ENCODE measurements at regions not wholly inside any gene's neighbourhood (a gene's known extent, or its start where the extent isn't known, plus 50 kb on each side); places are given as distances from the start of the nearest gene placed in this dataset.

DNA sequence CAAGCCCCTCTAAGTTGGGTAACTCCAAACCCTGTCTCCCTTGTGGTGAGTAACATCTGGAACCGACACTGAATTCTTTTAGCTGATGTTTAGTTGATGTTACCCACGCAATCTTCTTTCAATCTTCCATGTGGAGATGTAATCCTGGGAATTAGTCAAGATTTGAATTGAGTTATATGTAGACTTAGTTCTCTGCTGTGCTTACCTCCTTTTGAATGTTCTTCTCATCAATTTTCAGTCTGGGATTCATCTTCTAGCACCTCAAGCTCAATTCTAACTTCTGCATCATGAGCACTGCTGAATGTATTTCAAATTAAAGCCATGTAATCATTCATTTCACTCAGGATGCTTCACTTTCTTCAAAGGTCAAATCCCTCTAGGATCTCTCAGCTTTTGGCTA lies 270.6 kb downstream of the FAM170A start:
- no peaks in the 10 kb centered on the region for H3K4me1 ChIP-seq
- H3K9ac ChIP-seq = no peak overlapping the region
- TF ChIP-seq, protein P1, sequence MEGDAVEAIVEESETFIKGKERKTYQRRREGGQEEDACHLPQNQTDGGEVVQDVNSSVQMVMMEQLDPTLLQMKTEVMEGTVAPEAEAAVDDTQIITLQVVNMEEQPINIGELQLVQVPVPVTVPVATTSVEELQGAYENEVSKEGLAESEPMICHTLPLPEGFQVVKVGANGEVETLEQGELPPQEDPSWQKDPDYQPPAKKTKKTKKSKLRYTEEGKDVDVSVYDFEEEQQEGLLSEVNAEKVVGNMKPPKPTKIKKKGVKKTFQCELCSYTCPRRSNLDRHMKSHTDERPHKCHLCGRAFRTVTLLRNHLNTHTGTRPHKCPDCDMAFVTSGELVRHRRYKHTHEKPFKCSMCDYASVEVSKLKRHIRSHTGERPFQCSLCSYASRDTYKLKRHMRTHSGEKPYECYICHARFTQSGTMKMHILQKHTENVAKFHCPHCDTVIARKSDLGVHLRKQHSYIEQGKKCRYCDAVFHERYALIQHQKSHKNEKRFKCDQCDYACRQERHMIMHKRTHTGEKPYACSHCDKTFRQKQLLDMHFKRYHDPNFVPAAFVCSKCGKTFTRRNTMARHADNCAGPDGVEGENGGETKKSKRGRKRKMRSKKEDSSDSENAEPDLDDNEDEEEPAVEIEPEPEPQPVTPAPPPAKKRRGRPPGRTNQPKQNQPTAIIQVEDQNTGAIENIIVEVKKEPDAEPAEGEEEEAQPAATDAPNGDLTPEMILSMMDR (IDR thresholded peaks at IDR 0.05) = no peak
- no peaks in the 10 kb centered on the region for H3K9me3 ChIP-seq (ENCODE audit: control insufficient read depth, low read length)
- no peaks in the 10 kb centered on the region for H3K79me2 ChIP-seq
- no peaks in the 10 kb centered on the region for H3K27me3 ChIP-seq (ENCODE audit: control insufficient read depth, insufficient read depth, low read length)
- H3K36me3 ChIP-seq (ENCODE audit: control insufficient read depth, insufficient read depth, low read length) = no peaks in the 10 kb centered on the region
- H3K4me3 ChIP-seq (ENCODE audit: low read depth, low read length) = no peak overlapping the region
- H3K4me2 ChIP-seq (ENCODE audit: low read length) = no peak overlapping the region
- no peak overlapping the region for H3K27ac ChIP-seq
- H2AFZ ChIP-seq = no peak overlapping the region

DNA sequence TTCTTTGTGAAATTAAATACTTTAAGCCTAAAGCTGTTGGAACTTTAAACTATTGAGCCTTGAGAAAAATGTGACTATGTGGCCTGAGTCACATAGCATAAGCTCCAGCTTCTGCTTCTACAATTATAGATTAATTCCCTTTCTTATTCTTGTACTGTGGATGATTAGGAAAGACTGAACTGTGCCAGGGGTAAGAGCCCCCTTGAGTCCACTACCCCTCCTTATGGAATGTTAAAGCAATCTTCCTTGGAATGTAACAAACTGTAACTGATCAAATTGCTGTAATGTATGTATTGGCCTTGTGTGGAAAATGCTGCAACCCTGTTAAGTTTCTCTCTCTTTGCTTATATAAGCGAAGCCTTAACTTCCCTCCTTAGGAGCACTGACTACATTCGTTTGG lies 273.2 kb downstream of the FAM170A start:
- TF ChIP-seq, protein P1 (IDR thresholded peaks at IDR 0.05) = no peak
- no peaks in the 10 kb centered on the region for H3K27me3 ChIP-seq (ENCODE audit: control insufficient read depth, insufficient read depth, low read length)
- no peak overlapping the region for H3K4me3 ChIP-seq (ENCODE audit: low read depth, low read length)

DNA sequence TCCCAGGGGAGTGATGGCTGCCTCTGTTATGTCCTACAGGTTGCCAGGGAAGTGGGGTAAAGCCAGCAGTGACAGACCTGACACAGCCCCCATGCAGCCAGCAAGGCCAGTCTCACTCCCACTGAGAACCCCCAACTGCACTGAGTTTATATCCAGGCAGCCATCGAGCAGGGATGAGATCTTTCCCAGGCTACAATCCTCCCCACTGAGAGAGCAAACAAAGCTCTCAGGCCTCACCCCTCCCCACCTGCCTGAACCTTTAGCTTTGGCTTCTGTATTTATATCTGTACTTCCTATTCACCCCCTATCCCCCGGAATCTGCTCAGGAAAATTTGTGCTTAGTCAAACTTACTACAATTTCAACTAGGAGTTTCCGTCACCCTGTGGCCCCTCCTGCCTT lies 284.1 kb downstream of the FAM170A start:
- Histone ChIP-seq H3K79me2 (no peaks in the 10 kb centered on the region), H2AFZ (no peak overlapping the region), H3K27me3 (ENCODE audit: control insufficient read depth, insufficient read depth, low read length) (no peaks in the 10 kb centered on the region), H3K36me3 (ENCODE audit: control insufficient read depth, insufficient read depth, low read length) (no peaks in the 10 kb centered on the region), H3K27ac (no peak overlapping the region), H3K4me3 (ENCODE audit: low read depth, low read length) (no peak overlapping the region), H3K4me1 (no peaks in the 10 kb centered on the region), H3K4me2 (ENCODE audit: low read length) (no peak overlapping the region), H3K9me3 (ENCODE audit: control insufficient read depth, low read length) (no peaks in the 10 kb centered on the region), H3K9ac (no peak overlapping the region)
- TF ChIP-seq, protein P1 (IDR thresholded peaks at IDR 0.05) = no peak

More for the DNA sequence above, 273.2 kb downstream of the FAM170A start:
- no peaks in the 10 kb centered on the region for H3K79me2 ChIP-seq
- H3K27ac ChIP-seq = no peak overlapping the region
- H3K9ac ChIP-seq = no peak overlapping the region
- no peaks in the 10 kb centered on the region for H3K36me3 ChIP-seq (ENCODE audit: control insufficient read depth, insufficient read depth, low read length)
- peaks cover 2% of the 10 kb centered on the region for H3K9me3 ChIP-seq (ENCODE audit: control insufficient read depth, low read length)
- H3K4me2 ChIP-seq (ENCODE audit: low read length) = no peak overlapping the region
- no peak overlapping the region for H2AFZ ChIP-seq
- no peaks in the 10 kb centered on the region for H3K4me1 ChIP-seq

DNA sequence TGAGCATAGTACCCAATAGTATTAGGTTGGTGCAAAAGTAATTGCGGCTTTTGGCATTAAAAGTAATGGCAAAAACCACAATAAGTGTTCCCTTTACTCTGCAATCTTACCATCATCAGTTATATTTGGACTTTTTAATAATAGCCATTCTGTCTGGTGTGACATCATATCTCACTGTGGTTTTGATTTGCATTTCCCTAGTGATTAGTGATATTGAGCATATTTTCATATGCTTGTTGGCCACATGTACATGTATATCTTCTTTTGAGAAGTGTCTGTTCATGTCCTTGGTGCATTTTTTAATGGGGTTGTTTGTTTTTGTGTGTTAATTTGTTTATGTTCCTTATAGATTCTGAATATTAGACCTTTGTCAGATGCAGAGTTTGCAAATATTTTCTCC lies 289.9 kb downstream of the FAM170A start:
- TF ChIP-seq, protein P1 (IDR thresholded peaks at IDR 0.05) = no peak
- Histone ChIP-seq H3K79me2 (no peaks in the 10 kb centered on the region), H3K4me3 (ENCODE audit: low read depth, low read length) (no peak overlapping the region), H3K9ac (no peak overlapping the region), H3K27me3 (ENCODE audit: control insufficient read depth, insufficient read depth, low read length) (no peaks in the 10 kb centered on the region), H3K4me2 (ENCODE audit: low read length) (no peak overlapping the region), H3K36me3 (ENCODE audit: control insufficient read depth, insufficient read depth, low read length) (no peaks in the 10 kb centered on the region), H2AFZ (no peak overlapping the region), H3K9me3 (ENCODE audit: control insufficient read depth, low read length) (no peaks in the 10 kb centered on the region), H3K4me1 (no peaks in the 10 kb centered on the region), H3K27ac (no peak overlapping the region)

DNA sequence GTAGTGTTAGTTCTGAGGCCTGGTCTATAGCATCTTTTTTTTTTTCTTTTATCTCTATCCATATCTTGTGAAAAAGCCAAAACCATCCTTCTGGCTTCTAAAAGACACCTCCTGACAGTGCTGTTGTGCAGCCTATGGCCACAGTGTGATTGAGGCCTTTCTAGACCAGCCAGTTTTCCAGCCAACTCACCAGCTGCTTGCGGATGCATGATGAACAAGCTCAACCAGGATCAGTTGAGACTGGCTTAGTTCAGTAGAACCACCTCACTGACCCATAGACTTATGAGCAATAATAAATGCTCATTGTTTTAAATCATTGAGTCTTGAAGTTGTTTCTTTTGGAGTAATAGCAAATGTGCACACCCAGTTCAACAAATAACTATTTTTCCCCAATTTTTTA lies 296.9 kb downstream of the FAM170A start:
- TF ChIP-seq, protein P1 (IDR thresholded peaks at IDR 0.05) = no peak

More for the DNA sequence above, 296.9 kb downstream of the FAM170A start:
- Histone ChIP-seq H3K4me2 (ENCODE audit: low read length) (no peak overlapping the region), H3K4me3 (ENCODE audit: low read depth, low read length) (no peak overlapping the region), H3K27ac (no peak overlapping the region), H3K9ac (no peak overlapping the region), H3K27me3 (ENCODE audit: control insufficient read depth, insufficient read depth, low read length) (no peaks in the 10 kb centered on the region), H3K79me2 (no peaks in the 10 kb centered on the region), H3K9me3 (ENCODE audit: control insufficient read depth, low read length) (no peaks in the 10 kb centered on the region), H2AFZ (no peak overlapping the region), H3K4me1 (no peaks in the 10 kb centered on the region), H3K36me3 (ENCODE audit: control insufficient read depth, insufficient read depth, low read length) (no peaks in the 10 kb centered on the region)
